Colonic mucosa (tissue), 4 donors: ENCODE measurements at regions not wholly inside any gene's neighbourhood (a gene's known extent, or its start where the extent isn't known, plus 50 kb on each side); places are given as distances from the start of the nearest gene placed in this dataset.

Experiments used
- DNase-seq: peaks from one replicate; pipeline ENCODE4 v3.0.0-alpha.2; 2020
- H3K27ac ChIP-seq: fragments of 200-600 bp; one replicate; pipeline ENCODE4 v1.8.0; 2021
- H3K27me3 ChIP-seq: fragments of 200-600 bp; one replicate; pipeline ENCODE4 v1.8.0; 2021
- H3K36me3 ChIP-seq: fragments of 200-600 bp; one replicate; pipeline ENCODE4 v1.8.0; 2021
- H3K4me1 ChIP-seq: fragments of 200-600 bp; one replicate; pipeline ENCODE4 v1.8.0; 2021; ENCODE audit warnings: mild to moderate bottlenecking
- H3K4me3 ChIP-seq: fragments of 200-600 bp; one replicate; pipeline ENCODE4 v1.8.0; 2021
- H3K9ac ChIP-seq, 2 donors: one replicate each; pipeline ENCODE4 v1.7.0; 2013; ENCODE audit warnings: control low read depth in 2 of 2, low read depth in 2 of 2, low read length in 2 of 2
- H3K9me3 ChIP-seq: fragments of 200-600 bp; one replicate; pipeline ENCODE4 v1.8.0; 2021
- intact Hi-C: fragments of 100-400 bp; cut with DNase I; formaldehyde crosslinking; loops from one replicate; pipeline ENCODE4 v1.14.1; 2022
- TF ChIP-seq, protein P1 (sequence below): fragments of 200-600 bp; IDR thresholded peaks from one replicate; pipeline ENCODE4 v1.8.0; 2022; ENCODE audit warnings: antibody characterized with exemption, mild to moderate bottlenecking
- donor health status: healthy.
- donor health status: DM: no; HTN: no; CAD: no.
- donor health status: DM: no; HTN: no; CAD: no.

DNA sequence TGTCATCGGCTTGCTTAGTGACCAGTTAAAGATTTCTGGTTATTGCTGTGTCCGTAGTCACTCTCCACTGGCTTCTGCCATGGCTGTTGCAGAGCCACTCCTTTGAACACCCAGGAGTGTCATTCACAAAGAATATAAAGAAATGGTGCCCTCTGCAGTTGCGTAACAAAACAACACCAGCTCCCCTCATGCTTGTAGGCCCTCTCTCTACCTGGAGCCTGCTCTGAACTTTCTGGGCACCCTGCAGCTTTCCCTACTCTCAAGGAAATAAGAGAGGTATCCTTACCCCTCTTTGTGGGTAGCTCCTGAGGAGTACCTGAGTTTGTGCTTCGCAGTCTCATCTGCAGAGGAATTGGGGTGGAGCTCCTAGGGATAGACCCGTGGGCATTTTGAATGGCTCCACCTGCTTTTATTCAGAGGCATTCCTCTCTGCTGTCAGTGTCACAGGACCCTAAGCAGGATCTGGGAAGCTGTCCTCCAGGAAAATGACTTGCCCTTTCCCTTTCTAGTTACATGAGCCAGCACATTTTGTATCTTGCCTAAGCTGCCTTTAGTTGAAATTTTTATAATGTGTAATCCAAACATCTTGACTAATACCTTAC is 97.2 kb upstream of the TMEM260 start:
- Histone ChIP-seq H3K27ac (no peak overlapping the region), H3K4me3 (no peak overlapping the region), H3K4me1 (no peaks in the 10 kb centered on the region), H3K9ac (no peak overlapping the region), H3K36me3 (no peaks in the 10 kb centered on the region), H3K9me3 (no peaks in the 10 kb centered on the region), H3K27me3 (no peaks in the 10 kb centered on the region)
- intact Hi-C loops, result no loop called here
- TF ChIP-seq, protein P1, sequence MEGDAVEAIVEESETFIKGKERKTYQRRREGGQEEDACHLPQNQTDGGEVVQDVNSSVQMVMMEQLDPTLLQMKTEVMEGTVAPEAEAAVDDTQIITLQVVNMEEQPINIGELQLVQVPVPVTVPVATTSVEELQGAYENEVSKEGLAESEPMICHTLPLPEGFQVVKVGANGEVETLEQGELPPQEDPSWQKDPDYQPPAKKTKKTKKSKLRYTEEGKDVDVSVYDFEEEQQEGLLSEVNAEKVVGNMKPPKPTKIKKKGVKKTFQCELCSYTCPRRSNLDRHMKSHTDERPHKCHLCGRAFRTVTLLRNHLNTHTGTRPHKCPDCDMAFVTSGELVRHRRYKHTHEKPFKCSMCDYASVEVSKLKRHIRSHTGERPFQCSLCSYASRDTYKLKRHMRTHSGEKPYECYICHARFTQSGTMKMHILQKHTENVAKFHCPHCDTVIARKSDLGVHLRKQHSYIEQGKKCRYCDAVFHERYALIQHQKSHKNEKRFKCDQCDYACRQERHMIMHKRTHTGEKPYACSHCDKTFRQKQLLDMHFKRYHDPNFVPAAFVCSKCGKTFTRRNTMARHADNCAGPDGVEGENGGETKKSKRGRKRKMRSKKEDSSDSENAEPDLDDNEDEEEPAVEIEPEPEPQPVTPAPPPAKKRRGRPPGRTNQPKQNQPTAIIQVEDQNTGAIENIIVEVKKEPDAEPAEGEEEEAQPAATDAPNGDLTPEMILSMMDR, result no peak
- DNase-seq, result no peak

DNA sequence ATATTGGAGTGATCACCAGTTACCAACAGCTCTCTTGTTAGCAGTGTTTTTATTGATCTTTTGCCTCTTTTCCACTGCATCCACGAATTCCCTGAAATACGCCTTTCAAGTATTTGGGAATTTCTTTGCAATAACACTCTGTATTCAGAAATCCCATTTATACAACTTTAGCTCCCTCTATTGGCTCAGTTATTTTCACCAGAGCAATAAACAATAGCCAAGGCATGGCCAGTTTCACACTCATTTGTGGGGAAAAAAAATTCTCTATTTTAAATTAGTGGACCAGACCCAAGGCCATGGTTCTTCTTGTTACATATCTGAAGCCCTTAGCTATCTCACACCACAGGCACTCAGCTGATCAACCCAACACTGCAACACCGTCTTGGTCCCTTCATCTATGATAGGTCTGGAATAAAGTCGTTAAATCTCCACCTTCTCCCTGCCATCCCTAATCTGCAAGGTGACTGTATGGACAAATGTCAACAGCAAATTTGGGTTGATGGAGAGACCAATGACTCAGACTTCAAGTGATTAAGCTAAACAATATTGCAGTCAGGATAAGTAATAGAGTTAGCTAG is 92.4 kb upstream of the TMEM260 start:
- Histone ChIP-seq H3K4me1 (no peaks in the 10 kb centered on the region), H3K36me3 (no peaks in the 10 kb centered on the region), H3K9ac (no peak overlapping the region), H3K27ac (no peak overlapping the region), H3K27me3 (no peaks in the 10 kb centered on the region), H3K9me3 (no peaks in the 10 kb centered on the region), H3K4me3 (no peak overlapping the region)
- TF ChIP-seq, protein P1, result no peak
- intact Hi-C loops, result no loop called here
- no peak for DNase-seq

DNA sequence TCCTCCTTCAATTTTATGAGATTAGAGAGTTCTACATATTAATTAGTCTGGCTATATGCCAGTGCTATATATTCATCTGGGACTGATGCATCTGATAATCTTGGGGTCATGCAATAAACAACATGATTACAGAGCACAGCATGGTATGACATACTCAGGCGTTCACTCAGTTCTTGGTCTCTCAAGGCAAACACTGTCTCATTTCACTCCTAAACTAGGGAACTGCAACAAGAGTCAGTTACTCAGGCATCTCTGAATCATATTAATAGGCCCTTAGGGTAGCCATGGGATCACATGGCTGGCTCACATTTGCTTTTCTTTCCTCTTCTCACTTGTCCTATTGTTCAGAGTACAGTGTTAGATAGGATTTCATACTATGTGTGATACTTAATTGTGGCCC is 91.8 kb upstream of the TMEM260 start:
- Histone ChIP-seq H3K27ac (no peak overlapping the region), H3K4me3 (no peak overlapping the region), H3K9ac (no peak overlapping the region), H3K9me3 (no peaks in the 10 kb centered on the region), H3K27me3 (no peaks in the 10 kb centered on the region), H3K36me3 (no peaks in the 10 kb centered on the region), H3K4me1 (no peaks in the 10 kb centered on the region)
- intact Hi-C loops, result no loop called here
- TF ChIP-seq, protein P1, result no peak
- DNase-seq, result no peak

DNA sequence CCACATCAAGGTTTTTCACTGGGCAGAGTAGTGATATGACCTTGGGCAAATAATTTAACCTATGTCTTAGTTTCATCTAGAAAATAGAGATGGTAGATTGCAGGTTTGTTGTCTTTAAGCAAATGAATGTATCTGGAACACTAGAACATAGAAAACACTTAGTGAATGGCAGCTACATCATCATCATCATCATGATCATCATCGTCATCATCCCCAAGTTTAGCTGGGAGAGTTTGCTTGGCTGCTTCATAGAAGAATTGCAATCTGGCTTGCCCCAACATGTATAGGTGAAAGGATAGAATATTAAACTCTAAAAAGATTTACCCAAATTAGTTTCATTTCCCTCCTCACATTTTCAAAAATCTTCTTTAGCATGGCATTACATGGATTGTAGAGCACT is 91.3 kb upstream of the TMEM260 start:
- H3K4me3 ChIP-seq, result no peak overlapping the region
- H3K4me1 ChIP-seq, result no peaks in the 10 kb centered on the region
- intact Hi-C loops, result no loop called here
- H3K9ac ChIP-seq, result no peak overlapping the region
- no peak for DNase-seq
- H3K36me3 ChIP-seq, result no peaks in the 10 kb centered on the region
- H3K27ac ChIP-seq, result no peak overlapping the region
- H3K27me3 ChIP-seq, result no peaks in the 10 kb centered on the region
- TF ChIP-seq, protein P1, result no peak
- H3K9me3 ChIP-seq, result no peaks in the 10 kb centered on the region

DNA sequence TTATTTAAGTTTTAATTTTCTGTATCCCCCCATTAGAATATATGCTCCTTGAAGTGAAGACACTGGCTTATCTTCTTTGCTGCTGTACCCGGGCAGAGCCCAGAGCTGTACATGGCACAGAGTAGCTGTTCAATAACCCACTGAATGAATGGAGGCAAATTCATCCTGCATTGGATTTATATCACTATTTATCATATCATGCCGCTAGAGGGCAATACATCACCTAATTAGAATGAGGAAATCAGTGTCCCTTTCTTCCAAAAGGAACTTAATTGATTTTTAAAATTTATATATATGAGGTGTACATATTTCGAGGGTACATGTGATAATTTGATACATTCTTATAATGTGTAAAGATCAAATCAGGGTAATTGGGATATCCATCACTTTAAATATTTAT is 89.2 kb upstream of the TMEM260 start:
- TF ChIP-seq, protein P1, result peak; percentile 56
- no peak overlapping the region for H3K4me3 ChIP-seq
- no peak overlapping the region for H3K27ac ChIP-seq
- no peaks in the 10 kb centered on the region for H3K4me1 ChIP-seq
- no peak for DNase-seq
- intact Hi-C loops, result loop anchor here (5.0 kb wide), 1 partner anchor 827 kb away; no protein-coding TSS in a partner anchor
- no peaks in the 10 kb centered on the region for H3K9me3 ChIP-seq
- H3K36me3 ChIP-seq, result no peaks in the 10 kb centered on the region
- H3K27me3 ChIP-seq, result no peaks in the 10 kb centered on the region
- no peak overlapping the region for H3K9ac ChIP-seq
